Activated T-cell treated with anti-CD3 and anti-CD28 coated beads, Interleukin-2, amount 50 U/mL, for 24 hours (primary cell): ENCODE measurements at regions not wholly inside any gene's neighbourhood (a gene's known extent, or its start where the extent isn't known, plus 50 kb on each side); places are given as distances from the start of the nearest gene placed in this dataset.

Source experiments
- DNase-seq: peaks from one replicate; pipeline ENCODE4 v3.0.0-alpha.2; 2020
- H3K27ac Mint-ChIP-seq: 2 replicates; pipeline ENCODE4 v1.8.0; 2020; ENCODE audit warnings: mild to moderate bottlenecking, mixed read lengths
- H3K27me3 Mint-ChIP-seq: 2 replicates; pipeline ENCODE4 v1.8.0; 2020; ENCODE audit warnings: mixed read lengths
- H3K36me3 Mint-ChIP-seq: 2 replicates; pipeline ENCODE4 v1.8.0; 2020; ENCODE audit warnings: low read depth, mixed read lengths
- H3K4me1 Mint-ChIP-seq: 2 replicates; pipeline ENCODE4 v1.8.0; 2020; ENCODE audit warnings: low read depth, mixed read lengths
- H3K4me3 Mint-ChIP-seq: 2 replicates; pipeline ENCODE4 v1.8.0; 2020; ENCODE audit warnings: mild to moderate bottlenecking, moderate library complexity, mixed read lengths
- H3K9me3 Mint-ChIP-seq: 2 replicates; pipeline ENCODE4 v1.8.0; 2020; ENCODE audit warnings: mixed read lengths

DNA sequence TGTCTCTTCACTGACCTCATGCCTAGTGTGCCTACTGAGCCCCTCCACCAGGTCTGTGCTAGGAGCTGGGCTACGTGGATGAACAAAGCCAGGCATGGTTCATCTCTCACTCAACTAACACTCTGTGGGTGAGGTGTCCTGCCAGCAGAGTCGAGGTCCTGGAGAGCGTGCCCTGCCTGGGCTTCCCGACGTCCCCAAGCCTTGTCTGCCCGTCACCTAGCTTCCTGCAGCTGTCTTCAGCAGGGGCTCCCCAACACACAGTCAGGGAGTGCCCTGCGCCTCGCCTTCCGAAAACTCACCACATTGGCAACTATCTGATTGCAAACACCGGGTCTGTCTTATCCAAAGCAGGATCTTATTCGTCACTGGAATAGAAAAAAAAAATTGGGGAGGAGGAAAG is 167.5 kb upstream of the ZC3H12A start:
- Mint-ChIP-seq H3K36me3 (no peaks in the 10 kb centered on the region), H3K27me3 (peaks cover 12% of the 10 kb centered on the region), H3K9me3 (no peaks in the 10 kb centered on the region), H3K27ac (no peak overlapping the region), H3K4me1 (no peaks in the 10 kb centered on the region), H3K4me3 (no peak overlapping the region)
- DNase-seq, result no peak

DNA sequence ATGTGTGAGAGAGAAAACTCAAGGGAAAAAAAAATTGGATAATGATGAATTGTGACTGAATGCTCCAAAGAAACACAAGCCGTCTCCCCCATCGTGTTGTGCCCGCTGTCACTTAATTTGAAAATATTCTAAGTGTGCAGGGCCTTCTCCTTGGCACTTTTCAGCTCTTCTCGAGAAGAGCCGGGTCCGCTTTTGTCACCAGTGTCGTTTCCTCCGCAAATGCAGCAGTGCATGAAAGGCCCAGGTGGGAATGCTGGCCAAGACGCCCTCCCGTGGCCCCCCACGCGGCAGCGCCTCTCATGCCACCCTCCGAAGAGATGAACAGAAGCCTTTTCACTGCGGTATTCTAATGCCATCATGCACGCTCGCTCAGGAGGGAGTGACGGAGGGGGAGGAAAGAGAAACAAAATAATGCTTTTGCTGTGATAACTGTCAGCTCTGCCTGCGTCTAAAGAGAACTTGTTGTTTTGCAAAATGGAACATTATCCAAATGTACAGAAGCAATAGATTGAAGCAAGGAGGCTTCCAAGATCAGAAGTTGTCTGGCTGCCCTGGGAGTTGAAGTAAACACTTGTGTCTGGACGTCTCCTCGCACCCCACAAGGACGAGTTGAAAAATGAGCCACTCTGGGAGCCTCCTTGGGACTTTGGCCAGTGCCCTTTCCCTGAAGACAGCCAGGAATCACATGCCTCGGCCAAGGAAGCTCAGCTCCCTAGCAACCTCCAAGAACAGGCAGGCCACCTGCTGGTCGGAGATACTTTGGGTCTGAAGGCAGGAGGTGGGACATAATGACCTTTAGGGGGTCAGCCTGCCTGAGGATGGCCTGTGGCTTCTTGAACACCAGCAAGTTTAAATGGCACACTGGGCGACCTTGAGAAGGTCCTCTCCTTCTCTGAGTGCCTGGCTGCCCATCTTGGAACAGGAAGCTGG is 166.1 kb upstream of the ZC3H12A start:
- no peaks in the 10 kb centered on the region for H3K36me3 Mint-ChIP-seq
- no peak overlapping the region for H3K4me3 Mint-ChIP-seq
- no peaks in the 10 kb centered on the region for H3K4me1 Mint-ChIP-seq
- no peak overlapping the region for H3K27ac Mint-ChIP-seq
- peaks cover 22% of the 10 kb centered on the region for H3K27me3 Mint-ChIP-seq
- H3K9me3 Mint-ChIP-seq, result no peaks in the 10 kb centered on the region
- no peak for DNase-seq

GRCh38 chr1:37309574-37309973 is 164.8 kb upstream of the ZC3H12A start:
- Mint-ChIP-seq H3K4me1 (no peaks in the 10 kb centered on the region), H3K9me3 (no peaks in the 10 kb centered on the region), H3K36me3 (no peaks in the 10 kb centered on the region), H3K4me3 (no peak overlapping the region), H3K27ac (no peak overlapping the region), H3K27me3 (peaks cover 35% of the 10 kb centered on the region)
- DNase-seq, result no peak

- H3K4me3 Mint-ChIP-seq, result no peak overlapping the region
Observed at GRCh38 chr1:37310064-37310463, 164.3 kb upstream of the ZC3H12A start.

GRCh38 chr1:37315371-37315846 is 159.0 kb upstream of the ZC3H12A start:
- H3K4me1 Mint-ChIP-seq, result peaks cover 2% of the 10 kb centered on the region
- H3K9me3 Mint-ChIP-seq, result no peaks in the 10 kb centered on the region
- no peaks in the 10 kb centered on the region for H3K36me3 Mint-ChIP-seq
- no peak for DNase-seq
- H3K4me3 Mint-ChIP-seq, result no peak overlapping the region
- no peak overlapping the region for H3K27ac Mint-ChIP-seq
- peaks cover 69% of the 10 kb centered on the region for H3K27me3 Mint-ChIP-seq

More at GRCh38 chr1:37310064-37310463, 164.3 kb upstream of the ZC3H12A start:
- Mint-ChIP-seq H3K9me3 (no peaks in the 10 kb centered on the region), H3K27ac (no peak overlapping the region), H3K4me1 (no peaks in the 10 kb centered on the region), H3K27me3 (peaks cover 39% of the 10 kb centered on the region), H3K36me3 (no peaks in the 10 kb centered on the region)
- DNase-seq, result no peak

DNA sequence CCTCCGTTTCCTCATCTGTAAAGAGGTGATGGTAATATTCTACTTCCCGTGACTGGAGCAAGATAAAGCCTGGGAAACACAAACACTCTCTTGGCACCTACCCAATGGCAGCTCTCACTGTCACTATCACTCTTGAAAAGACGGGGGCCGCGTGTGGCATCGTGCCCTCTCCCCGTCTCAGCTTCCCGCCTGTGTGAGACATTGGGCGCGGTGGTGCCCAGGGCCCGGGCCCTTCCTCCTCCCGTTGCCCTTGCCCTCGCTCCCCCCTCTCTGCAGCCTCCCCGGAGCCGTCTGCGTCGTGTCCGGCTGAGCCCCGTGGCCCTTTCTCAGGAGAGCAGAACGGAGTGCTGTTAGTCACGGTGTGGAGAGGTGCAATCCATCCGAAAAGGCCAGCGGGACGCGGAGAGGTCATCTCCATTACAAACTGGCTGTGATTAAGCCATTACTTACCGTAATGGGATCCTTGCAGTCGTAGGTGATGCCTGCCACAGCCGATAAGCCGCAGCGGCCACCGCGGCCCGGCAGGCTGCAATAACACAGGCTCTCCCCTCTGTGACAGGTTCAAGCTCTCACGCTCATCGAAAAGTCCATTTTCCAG is 156.4 kb upstream of the ZC3H12A start:
- Mint-ChIP-seq H3K4me3 (no peak overlapping the region), H3K9me3 (no peaks in the 10 kb centered on the region), H3K36me3 (no peaks in the 10 kb centered on the region), H3K4me1 (peaks cover 2% of the 10 kb centered on the region), H3K27me3 (peaks cover 64% of the 10 kb centered on the region), H3K27ac (no peak overlapping the region)
- DNase-seq, result no peak

DNA sequence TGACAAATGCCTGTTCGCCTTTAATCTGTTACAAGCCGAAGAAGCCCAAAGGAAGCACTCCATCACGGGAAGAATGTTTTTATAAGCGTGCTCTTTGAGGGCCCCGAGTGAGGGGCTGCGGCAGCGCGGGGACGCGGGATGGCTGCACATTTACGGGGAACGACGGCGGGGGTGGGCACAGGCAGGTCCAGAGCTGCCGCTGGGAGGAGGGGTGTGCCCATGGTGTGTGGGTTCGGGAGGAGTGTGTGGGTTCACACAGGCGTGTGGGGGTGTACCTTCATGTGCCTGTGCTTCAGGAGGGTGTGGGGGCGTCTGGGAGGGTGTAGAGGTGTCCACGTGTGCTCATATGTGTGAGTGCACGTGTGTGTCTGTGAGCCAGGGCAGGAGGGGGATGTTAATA is 155.9 kb upstream of the ZC3H12A start:
- H3K4me3 Mint-ChIP-seq, result no peak overlapping the region
- no peaks in the 10 kb centered on the region for H3K36me3 Mint-ChIP-seq
- H3K4me1 Mint-ChIP-seq, result peaks cover 2% of the 10 kb centered on the region
- DNase-seq, result no peak
- peaks cover 62% of the 10 kb centered on the region for H3K27me3 Mint-ChIP-seq
- H3K27ac Mint-ChIP-seq, result no peak overlapping the region
- H3K9me3 Mint-ChIP-seq, result no peaks in the 10 kb centered on the region

DNA sequence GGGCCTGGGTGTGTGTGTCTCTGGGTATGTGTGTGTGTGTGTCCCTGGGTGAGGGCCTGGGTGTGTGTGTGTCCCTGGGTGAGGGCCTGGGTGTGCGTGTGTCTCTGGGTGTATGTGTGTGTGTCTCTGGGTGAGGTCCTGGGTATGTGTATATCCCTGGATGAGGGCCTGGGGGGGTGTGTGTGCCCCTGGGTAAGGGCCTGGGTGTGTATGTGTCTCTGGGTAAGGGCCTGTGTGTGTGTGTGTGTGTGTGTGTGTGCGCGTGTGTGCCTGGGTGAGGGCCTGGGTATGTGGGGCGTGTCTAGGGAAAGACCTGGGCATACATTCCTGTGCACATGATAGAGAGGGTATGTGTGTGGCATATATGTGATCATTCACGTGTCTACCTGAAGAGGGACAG is 155.1 kb upstream of the ZC3H12A start:
- Mint-ChIP-seq H3K36me3 (no peaks in the 10 kb centered on the region), H3K27ac (no peak overlapping the region), H3K27me3 (peaks cover 60% of the 10 kb centered on the region), H3K4me1 (peaks cover 2% of the 10 kb centered on the region), H3K4me3 (no peak overlapping the region), H3K9me3 (peaks cover 2% of the 10 kb centered on the region)
- DNase-seq, result no peak

DNA sequence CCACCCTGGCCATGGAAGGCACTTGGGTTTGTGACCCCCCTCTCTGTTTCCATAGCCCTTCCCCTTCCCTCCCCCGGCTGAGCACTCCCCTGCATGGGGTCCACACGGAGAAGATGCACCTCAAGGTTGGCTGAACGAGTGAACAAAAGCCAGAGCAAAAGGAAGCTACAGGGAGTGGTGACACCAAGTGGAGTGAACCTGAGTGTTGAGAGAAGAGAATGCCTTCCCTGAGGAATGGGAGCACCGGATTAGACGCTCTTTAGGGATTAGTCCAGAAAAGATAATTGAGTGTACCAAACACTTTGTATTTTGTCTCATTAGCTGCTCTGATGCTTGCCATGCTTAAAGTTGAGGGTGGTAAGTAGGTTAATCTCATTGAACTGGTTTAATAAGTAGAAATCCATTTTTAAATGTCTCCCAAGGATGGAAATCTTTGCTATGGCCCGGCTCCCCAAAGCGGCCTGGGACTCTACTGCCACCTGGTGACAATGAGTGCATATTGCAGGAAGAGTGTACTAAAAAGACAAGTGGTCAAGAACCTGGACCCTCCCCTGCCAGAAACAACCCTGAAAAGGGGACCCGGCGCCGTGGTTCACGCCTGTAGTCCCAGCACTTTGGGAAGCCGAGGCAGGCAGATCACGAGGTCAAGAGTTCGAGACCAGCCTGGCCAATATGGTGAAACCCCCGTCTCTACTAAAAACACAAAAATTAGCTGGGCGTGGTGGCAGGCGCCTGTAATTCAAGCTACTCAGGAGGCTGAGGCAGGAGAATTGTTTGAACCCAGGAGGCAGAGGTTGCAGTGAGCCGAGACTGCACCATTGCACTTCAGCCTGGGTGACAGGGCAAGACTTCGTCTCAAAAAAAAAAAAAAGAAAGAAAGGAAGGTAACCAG is 150.6 kb upstream of the ZC3H12A start:
- H3K27ac Mint-ChIP-seq, result no peak overlapping the region
- peak; percentile 38 for DNase-seq
- no peaks in the 10 kb centered on the region for H3K36me3 Mint-ChIP-seq
- H3K27me3 Mint-ChIP-seq, result peaks cover 44% of the 10 kb centered on the region
- no peak overlapping the region for H3K4me3 Mint-ChIP-seq
- H3K4me1 Mint-ChIP-seq, result no peaks in the 10 kb centered on the region
- H3K9me3 Mint-ChIP-seq, result peaks cover 2% of the 10 kb centered on the region

GRCh38 chr1:37325010-37325409 is 149.4 kb upstream of the ZC3H12A start:
- Mint-ChIP-seq H3K4me1 (no peaks in the 10 kb centered on the region), H3K27me3 (peaks cover 36% of the 10 kb centered on the region), H3K9me3 (peaks cover 2% of the 10 kb centered on the region), H3K4me3 (no peak overlapping the region), H3K36me3 (no peaks in the 10 kb centered on the region), H3K27ac (no peak overlapping the region)
- DNase-seq, result no peak

GRCh38 chr1:37325509-37326437 is 148.6 kb upstream of the ZC3H12A start:
- no peaks in the 10 kb centered on the region for H3K4me1 Mint-ChIP-seq
- DNase-seq, result no peak
- H3K27me3 Mint-ChIP-seq, result peaks cover 36% of the 10 kb centered on the region
- H3K9me3 Mint-ChIP-seq, result peaks cover 2% of the 10 kb centered on the region
- H3K27ac Mint-ChIP-seq, result no peak overlapping the region
- H3K36me3 Mint-ChIP-seq, result no peaks in the 10 kb centered on the region
- no peak overlapping the region for H3K4me3 Mint-ChIP-seq

GRCh38 chr1:37332126-37332525 is 142.3 kb upstream of the ZC3H12A start:
- Mint-ChIP-seq H3K4me3 (no peak overlapping the region), H3K36me3 (no peaks in the 10 kb centered on the region), H3K27me3 (peaks cover 2% of the 10 kb centered on the region), H3K4me1 (no peaks in the 10 kb centered on the region), H3K9me3 (no peaks in the 10 kb centered on the region), H3K27ac (no peak overlapping the region)
- DNase-seq, result no peak

DNA sequence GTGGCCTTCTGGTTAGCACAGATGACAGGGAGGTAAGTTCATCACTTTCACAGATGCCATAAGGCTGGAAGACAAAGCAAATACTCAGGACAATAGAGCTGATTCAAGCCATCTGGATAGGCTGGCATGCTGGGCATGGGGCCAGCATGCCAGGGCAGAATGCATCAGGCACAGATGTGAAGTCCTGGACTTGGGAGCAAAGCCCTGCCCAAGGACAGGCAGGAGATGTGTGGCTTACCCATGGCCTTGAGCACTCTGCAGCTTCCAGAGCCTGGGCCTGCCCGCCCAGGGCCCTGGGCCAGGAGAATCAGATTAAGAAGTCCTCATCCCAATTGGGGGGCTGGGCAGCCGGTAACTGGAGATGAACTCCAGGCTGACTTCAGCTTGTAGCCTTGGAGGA is 135.7 kb upstream of the ZC3H12A start:
- DNase-seq, result no peak
- no peak overlapping the region for H3K27ac Mint-ChIP-seq
- H3K36me3 Mint-ChIP-seq, result no peaks in the 10 kb centered on the region
- no peaks in the 10 kb centered on the region for H3K4me1 Mint-ChIP-seq
- H3K9me3 Mint-ChIP-seq, result no peaks in the 10 kb centered on the region
- H3K27me3 Mint-ChIP-seq, result peaks cover 6% of the 10 kb centered on the region
- no peak overlapping the region for H3K4me3 Mint-ChIP-seq

DNA sequence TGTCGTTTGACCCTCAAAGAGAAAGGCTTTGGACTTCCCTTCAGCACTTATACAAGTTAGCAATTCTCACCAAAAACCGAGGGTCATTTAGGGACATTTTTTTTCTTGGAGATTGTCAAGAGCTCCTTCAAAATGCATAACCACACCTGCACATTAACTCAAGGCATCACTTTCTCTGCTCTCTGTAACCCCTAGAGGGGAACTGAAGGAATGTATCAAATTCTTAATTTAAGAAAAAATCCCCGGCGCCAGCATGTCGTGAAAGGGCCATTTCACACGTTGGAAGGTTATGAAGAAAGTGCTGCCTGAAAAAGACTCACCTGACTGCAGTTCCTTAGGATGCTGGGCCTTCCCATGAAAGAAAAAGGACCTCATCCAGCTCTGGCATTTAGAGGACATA is 131.6 kb upstream of the ZC3H12A start:
- H3K9me3 Mint-ChIP-seq, result no peaks in the 10 kb centered on the region
- H3K27me3 Mint-ChIP-seq, result peaks cover 7% of the 10 kb centered on the region
- no peaks in the 10 kb centered on the region for H3K4me1 Mint-ChIP-seq
- no peak overlapping the region for H3K27ac Mint-ChIP-seq
- no peaks in the 10 kb centered on the region for H3K36me3 Mint-ChIP-seq
- no peak overlapping the region for H3K4me3 Mint-ChIP-seq
- no peak for DNase-seq
